ENCODE measurements at regions not wholly inside any gene's neighbourhood (a gene's known extent, or its start where the extent isn't known, plus 50 kb on each side); places are given as distances from the start of the nearest gene placed in this dataset.

- TF ChIP-seq CTCF (IDR thresholded peaks at IDR 0.05) = no peak
- 14% methylated on average over 2 of the region's 7 CpGs for WGBS (ENCODE audit: insufficient coverage)
- DNase-seq = no peak
- no peaks in the 10 kb centered on the region for H3K27me3 ChIP-seq (ENCODE audit: control insufficient read depth in 2 of 2, insufficient read depth in 2 of 2, low read length in 2 of 2)
- no peak overlapping the region for H3K27ac Mint-ChIP-seq
- no peak overlapping the region for H2AFZ ChIP-seq (ENCODE audit: insufficient read depth, low read depth, low read length, poor library complexity, severe bottlenecking)
- no peaks in the 10 kb centered on the region for H3K27me3 Mint-ChIP-seq (ENCODE audit: low read depth in 3 of 3)
- no peak overlapping the region for H3K4me3 Mint-ChIP-seq
- H3K9ac ChIP-seq (ENCODE audit: insufficient read depth, low read length, poor library complexity, severe bottlenecking) = no peak overlapping the region
- no peaks in the 10 kb centered on the region for H3K4me1 Mint-ChIP-seq
- no peaks in the 10 kb centered on the region for H3K9me3 ChIP-seq (replicated peaks in 1 of 2; ENCODE audit: control insufficient read depth in 1 of 2, insufficient read depth in 1 of 2, low read length in 2 of 2)
- no peak overlapping the region for H3K4me2 ChIP-seq (replicated peaks; ENCODE audit: extremely low read depth, low read length, poor library complexity, severe bottlenecking)
- no peaks in the 10 kb centered on the region for H3K36me3 ChIP-seq (replicated peaks in 1 of 2; ENCODE audit: control insufficient read depth in 1 of 2, insufficient read depth in 2 of 2, low read length in 2 of 2)
- no peaks in the 10 kb centered on the region for H4K20me1 ChIP-seq (ENCODE audit: insufficient read depth, low read length)
- H3K27ac ChIP-seq (ENCODE audit: low read depth in 1 of 2, low read length in 2 of 2) = no peak overlapping the region
- no peaks in the 10 kb centered on the region for H3K36me3 Mint-ChIP-seq
- no peak overlapping the region for H3K4me3 ChIP-seq (replicated peaks in 1 of 3; ENCODE audit: low read depth in 2 of 3, low read length in 3 of 3)
- no peaks in the 10 kb centered on the region for H3K79me2 ChIP-seq (ENCODE audit: insufficient read depth, low read length)
- no peaks in the 10 kb centered on the region for H3K4me1 ChIP-seq (ENCODE audit: control insufficient read depth in 1 of 2, insufficient read depth in 2 of 2, low read length in 2 of 2)
- peaks cover 0 to 10% (median 2%) of the 10 kb centered on the region in 7 donors for H3K9me3 Mint-ChIP-seq
- intact Hi-C loops (cut with micrococcal nuclease) = no loop called here
These were observed 482.1 kb upstream of the ADAMTS5 start for GRCh38 chr21:27448960-27449359.

- TF ChIP-seq CTCF (IDR thresholded peaks at IDR 0.05) = no peak
- no peaks in the 10 kb centered on the region for H3K27me3 Mint-ChIP-seq (ENCODE audit: low read depth in 3 of 3)
- Histone ChIP-seq H3K4me2 (replicated peaks; ENCODE audit: extremely low read depth, low read length, poor library complexity, severe bottlenecking) (no peak overlapping the region), H3K4me1 (ENCODE audit: control insufficient read depth in 1 of 2, insufficient read depth in 2 of 2, low read length in 2 of 2) (no peaks in the 10 kb centered on the region), H3K27ac (ENCODE audit: low read depth in 1 of 2, low read length in 2 of 2) (no peak overlapping the region), H3K9ac (ENCODE audit: insufficient read depth, low read length, poor library complexity, severe bottlenecking) (no peak overlapping the region), H3K27me3 (ENCODE audit: control insufficient read depth in 2 of 2, insufficient read depth in 2 of 2, low read length in 2 of 2) (no peaks in the 10 kb centered on the region), H4K20me1 (ENCODE audit: insufficient read depth, low read length) (no peaks in the 10 kb centered on the region), H3K9me3 (replicated peaks in 1 of 2; ENCODE audit: control insufficient read depth in 1 of 2, insufficient read depth in 1 of 2, low read length in 2 of 2) (peaks cover 0 to 6% of the 10 kb centered on the region in 2 donors), H3K36me3 (replicated peaks in 1 of 2; ENCODE audit: control insufficient read depth in 1 of 2, insufficient read depth in 2 of 2, low read length in 2 of 2) (no peaks in the 10 kb centered on the region), H2AFZ (ENCODE audit: insufficient read depth, low read depth, low read length, poor library complexity, severe bottlenecking) (no peak overlapping the region), H3K4me3 (replicated peaks in 1 of 3; ENCODE audit: low read depth in 2 of 3, low read length in 3 of 3) (no peak overlapping the region), H3K79me2 (ENCODE audit: insufficient read depth, low read length) (no peaks in the 10 kb centered on the region)
- intact Hi-C loops (cut with micrococcal nuclease) = no loop called here
- no peak for DNase-seq
- 90% methylated on average over 1 of the region's 1 CpG for WGBS (ENCODE audit: insufficient coverage)
- H3K36me3 Mint-ChIP-seq = no peaks in the 10 kb centered on the region
- peaks cover 1 to 10% (median 3%) of the 10 kb centered on the region in 7 donors for H3K9me3 Mint-ChIP-seq
- no peak overlapping the region for H3K27ac Mint-ChIP-seq
- H3K4me1 Mint-ChIP-seq = no peaks in the 10 kb centered on the region
- no peak overlapping the region for H3K4me3 Mint-ChIP-seq
These were observed 481.0 kb upstream of the ADAMTS5 start for GRCh38 chr21:27447843-27448242.
